Choroid plexus epithelial cell (primary cell): ENCODE measurements at regions not wholly inside any gene's neighbourhood (a gene's known extent, or its start where the extent isn't known, plus 50 kb on each side); places are given as distances from the start of the nearest gene placed in this dataset.
"Not testable (repeated sequence)": the region's sequence is repeated elsewhere in the genome, so short reads cannot be mapped to it uniquely, and the experiment has no call there.

Source experiments
- DNase-seq: peaks from one replicate; pipeline ENCODE4 v3.0.0-alpha.2; 2010; ENCODE audit warnings: low read depth
- H3K4me3 ChIP-seq: 2 replicates; pipeline ENCODE4 v1.5.1; 2011; ENCODE audit warnings: low read depth, mild to moderate bottlenecking, control low read depth, low read length, moderate library complexity
- TF ChIP-seq, protein P1 (sequence below): conservative IDR thresholded peaks from 2 replicates; pipeline ENCODE4 v1.5.1; 2011; ENCODE audit warnings: low read depth, mild to moderate bottlenecking, control low read depth, inconsistent platforms, low read length, moderate library complexity

DNA sequence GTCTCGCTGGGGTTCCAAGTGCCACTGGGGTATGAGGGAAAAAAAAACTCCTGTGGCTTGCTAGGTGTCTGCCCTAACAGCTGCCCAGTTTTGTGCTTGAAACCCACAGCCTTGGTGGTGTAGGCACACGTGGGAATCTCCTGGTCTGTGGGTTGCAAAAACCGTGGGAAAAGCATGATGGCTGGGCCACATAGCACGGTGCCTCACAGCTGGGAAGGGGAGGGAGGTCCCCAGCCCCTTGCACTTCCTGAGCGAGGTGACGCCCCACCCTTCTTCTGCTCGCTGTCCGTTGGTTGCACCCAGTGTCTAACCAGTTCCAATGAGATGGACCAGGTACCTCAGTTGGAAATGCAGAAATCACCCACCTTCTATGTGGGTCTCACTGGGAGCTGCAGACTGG, 144.3 kb downstream of the KBTBD8 start:
- H3K4me3 ChIP-seq, result no peak overlapping the region
- TF ChIP-seq, protein P1, sequence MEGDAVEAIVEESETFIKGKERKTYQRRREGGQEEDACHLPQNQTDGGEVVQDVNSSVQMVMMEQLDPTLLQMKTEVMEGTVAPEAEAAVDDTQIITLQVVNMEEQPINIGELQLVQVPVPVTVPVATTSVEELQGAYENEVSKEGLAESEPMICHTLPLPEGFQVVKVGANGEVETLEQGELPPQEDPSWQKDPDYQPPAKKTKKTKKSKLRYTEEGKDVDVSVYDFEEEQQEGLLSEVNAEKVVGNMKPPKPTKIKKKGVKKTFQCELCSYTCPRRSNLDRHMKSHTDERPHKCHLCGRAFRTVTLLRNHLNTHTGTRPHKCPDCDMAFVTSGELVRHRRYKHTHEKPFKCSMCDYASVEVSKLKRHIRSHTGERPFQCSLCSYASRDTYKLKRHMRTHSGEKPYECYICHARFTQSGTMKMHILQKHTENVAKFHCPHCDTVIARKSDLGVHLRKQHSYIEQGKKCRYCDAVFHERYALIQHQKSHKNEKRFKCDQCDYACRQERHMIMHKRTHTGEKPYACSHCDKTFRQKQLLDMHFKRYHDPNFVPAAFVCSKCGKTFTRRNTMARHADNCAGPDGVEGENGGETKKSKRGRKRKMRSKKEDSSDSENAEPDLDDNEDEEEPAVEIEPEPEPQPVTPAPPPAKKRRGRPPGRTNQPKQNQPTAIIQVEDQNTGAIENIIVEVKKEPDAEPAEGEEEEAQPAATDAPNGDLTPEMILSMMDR, result no peak
- DNase-seq, result no peak

DNA sequence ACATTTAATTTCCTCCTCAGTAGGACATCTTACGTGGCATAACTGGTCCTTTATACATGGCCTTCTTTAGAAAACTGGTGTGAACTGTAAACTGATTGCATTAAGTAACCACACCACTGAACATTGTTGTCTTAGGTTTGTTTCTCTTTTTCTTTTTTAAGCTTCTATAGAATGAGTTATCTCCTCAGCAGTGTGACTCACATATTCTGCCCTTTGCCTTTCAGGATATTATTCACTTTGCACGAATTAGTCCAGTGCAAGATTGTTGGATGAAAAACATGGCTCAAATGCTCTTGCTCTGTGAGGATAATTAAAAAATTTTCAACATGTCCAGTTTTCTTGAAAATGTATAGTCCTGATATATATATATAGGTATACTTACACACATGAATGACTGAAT, 147.6 kb downstream of the KBTBD8 start:
- no peak overlapping the region for H3K4me3 ChIP-seq
- no peak for DNase-seq
- TF ChIP-seq, protein P1, result no peak

DNA sequence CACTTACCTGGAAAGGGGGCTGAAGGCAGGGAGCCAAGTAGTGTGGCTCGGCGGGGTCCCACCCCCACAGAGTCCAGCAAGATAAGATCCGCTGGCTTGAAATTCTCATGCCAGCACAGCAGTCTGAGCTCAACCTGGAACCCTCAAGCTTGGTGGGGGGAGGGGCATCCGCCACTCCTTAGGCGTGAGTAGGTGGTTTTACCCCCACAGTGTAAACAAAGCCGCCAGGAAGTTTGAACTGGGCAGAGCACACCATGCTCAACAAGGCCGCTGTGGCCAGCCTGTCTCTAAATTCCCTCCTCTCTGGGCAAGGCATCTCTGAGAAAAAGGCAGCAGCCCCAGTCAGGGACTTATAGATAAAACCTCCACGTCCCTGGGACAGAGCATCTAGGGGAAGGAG, 156.3 kb downstream of the KBTBD8 start:
- no peak overlapping the region for H3K4me3 ChIP-seq
- DNase-seq, result no peak
- TF ChIP-seq, protein P1, result no peak

DNA sequence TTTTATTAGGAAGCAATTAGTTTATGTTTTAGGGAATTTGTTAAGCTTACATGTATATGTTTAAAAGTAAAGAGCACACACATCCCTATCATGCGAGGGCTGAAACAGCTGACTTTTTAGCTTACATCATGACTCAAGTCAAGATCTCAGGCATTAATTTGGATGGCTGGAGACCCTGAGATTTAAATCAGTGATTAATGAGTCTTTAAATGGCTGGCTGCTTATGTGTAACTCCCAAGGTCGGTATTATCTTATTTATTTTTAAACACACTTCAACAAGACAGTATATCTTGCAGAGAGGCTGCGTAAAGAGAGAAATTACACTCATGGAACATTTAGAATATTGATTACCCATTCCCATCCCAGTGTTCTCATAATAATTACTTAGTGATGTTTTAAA, 169.4 kb downstream of the KBTBD8 start:
- TF ChIP-seq, protein P1, result no peak
- no peak overlapping the region for H3K4me3 ChIP-seq
- DNase-seq, result no peak

DNA sequence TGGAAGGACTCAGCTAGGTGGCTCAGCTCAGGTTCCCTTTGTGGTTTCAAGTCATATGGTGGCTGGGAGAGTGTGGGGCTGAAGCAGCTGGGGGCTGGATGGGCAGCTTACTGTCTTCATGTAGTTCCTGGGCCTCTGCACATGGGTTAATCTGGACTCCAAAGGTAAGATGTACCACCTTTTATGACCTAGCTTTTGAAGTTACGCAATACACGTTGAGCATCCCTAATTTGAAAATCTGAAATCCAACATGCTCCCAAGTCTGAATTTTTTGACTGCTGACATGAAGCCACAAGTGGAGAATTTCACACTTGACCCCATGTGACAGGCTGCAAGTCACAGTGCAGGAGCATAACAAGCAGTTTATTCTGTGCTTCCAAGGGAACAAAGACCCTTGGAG, 173.7 kb downstream of the KBTBD8 start:
- TF ChIP-seq, protein P1, result no peak
- H3K4me3 ChIP-seq, result no peak overlapping the region

DNA sequence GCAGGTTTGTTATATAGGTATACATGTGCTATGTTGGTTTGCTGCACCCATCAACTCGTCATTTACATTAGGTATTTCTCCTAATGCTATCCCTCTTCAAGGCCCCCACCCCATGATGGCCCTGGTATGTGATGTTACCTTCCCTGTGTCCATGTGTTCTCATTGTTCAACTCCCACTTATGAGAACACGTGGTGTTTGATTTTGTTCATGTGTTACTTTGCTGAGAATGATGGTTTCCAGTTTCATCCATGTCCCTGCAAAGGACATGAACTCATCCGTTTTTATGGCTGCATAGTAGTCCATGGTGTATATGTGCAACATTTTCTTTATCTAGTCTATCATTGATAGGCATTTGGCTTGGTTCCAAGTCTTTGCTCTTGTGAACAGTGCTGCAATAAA, 175.0 kb downstream of the KBTBD8 start:
- not testable (repeated sequence) for DNase-seq, H3K4me3 ChIP-seq

More for the DNA sequence above, 173.7 kb downstream of the KBTBD8 start:
- DNase-seq, result no peak

DNA sequence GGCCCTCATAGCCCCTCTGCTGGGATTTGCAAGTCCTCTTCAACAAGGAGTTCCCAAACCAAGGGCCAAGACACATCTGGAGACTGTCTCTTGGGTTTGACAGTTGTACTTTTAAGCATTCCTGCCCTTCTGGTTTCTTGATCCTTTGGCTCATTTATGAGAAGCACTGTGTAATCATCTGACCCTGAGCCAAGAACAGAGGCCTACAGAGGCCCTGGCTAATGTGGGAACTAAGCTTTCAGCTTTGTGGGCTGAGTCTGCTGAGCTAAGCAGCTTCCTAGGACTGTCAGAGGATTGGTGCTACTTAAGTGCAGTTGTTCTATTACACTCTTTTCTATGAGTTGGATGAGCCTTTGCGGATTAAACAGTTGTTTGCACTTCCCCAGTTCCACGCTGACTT, 178.3 kb downstream of the KBTBD8 start:
- no peak for DNase-seq
- TF ChIP-seq, protein P1, result no peak
- H3K4me3 ChIP-seq, result no peak overlapping the region

DNA sequence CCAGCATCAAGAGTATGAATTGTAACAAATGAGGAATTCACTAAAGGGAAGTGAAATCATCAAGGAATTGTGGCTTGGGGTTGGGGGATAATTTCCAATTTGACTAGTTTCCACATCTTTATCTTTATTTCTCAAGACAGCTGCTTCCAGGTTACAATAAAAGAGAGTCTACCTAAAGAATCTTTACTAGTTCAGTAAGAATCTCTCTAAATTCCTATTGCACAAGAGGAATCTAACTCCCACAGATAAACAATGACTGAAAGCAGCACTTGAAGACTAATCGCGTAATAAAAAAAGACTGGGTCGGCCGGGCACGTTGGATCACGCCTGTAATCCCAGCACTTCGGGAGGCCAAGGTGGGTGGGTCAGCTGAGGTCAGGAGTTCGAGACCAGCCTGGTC, 194.4 kb downstream of the KBTBD8 start:
- DNase-seq, result no peak
- TF ChIP-seq, protein P1, result no peak
- H3K4me3 ChIP-seq, result no peak overlapping the region
